Aorta (tissue), 5 donors: ENCODE measurements at regions not wholly inside any gene's neighbourhood (a gene's known extent, or its start where the extent isn't known, plus 50 kb on each side); places are given as distances from the start of the nearest gene placed in this dataset.

Experiments used
- ATAC-seq: fragments of 200-7000 bp; cut with Tn5 transposase; one replicate; pipeline ENCODE4 v1.9.1; 2022; ENCODE audit warnings: moderate library complexity; ENCODE audit not compliant: low FRiP score
- DNase-seq, 2 donors: peaks; one replicate each; pipeline ENCODE4 v3.0.0-alpha.2; 2020
- H3K27ac ChIP-seq, 2 donors: one replicate each; pipeline ENCODE4 v1.5.1; 2013; ENCODE audit warnings: low read length in 2 of 2, mild to moderate bottlenecking in 2 of 2, moderate library complexity in 2 of 2, control low read depth in 1 of 2, inconsistent platforms in 1 of 2, low read depth in 1 of 2
- H3K27me3 ChIP-seq, 2 donors: one replicate each; pipeline ENCODE4 v1.6.1; 2013; ENCODE audit warnings: control low read depth in 1 of 2, low read length in 1 of 2, mild to moderate bottlenecking in 1 of 2, moderate library complexity in 1 of 2; ENCODE audit not compliant: insufficient read depth in 2 of 2, control insufficient read depth in 1 of 2
- H3K36me3 ChIP-seq, 2 donors: one replicate each; pipeline ENCODE4 v1.6.1; 2013; ENCODE audit warnings: control low read depth in 1 of 2, low read length in 1 of 2, mild to moderate bottlenecking in 1 of 2; ENCODE audit not compliant: insufficient read depth in 2 of 2, control insufficient read depth in 1 of 2
- H3K4me1 ChIP-seq, 2 donors: one replicate each; pipeline ENCODE4 v1.6.1; 2013; ENCODE audit warnings: low read length in 2 of 2, control low read depth in 1 of 2, mild to moderate bottlenecking in 1 of 2, moderate library complexity in 1 of 2; ENCODE audit not compliant: insufficient read depth in 2 of 2, control insufficient read depth in 1 of 2
- H3K4me3 ChIP-seq, 2 donors: one replicate each; pipeline ENCODE4 v1.5.1; 2013; ENCODE audit warnings: low read length in 2 of 2, control low read depth in 1 of 2, mild to moderate bottlenecking in 1 of 2
- H3K9me3 ChIP-seq: one replicate; pipeline ENCODE4 v1.6.1; 2013; ENCODE audit warnings: mild to moderate bottlenecking, low read length; ENCODE audit not compliant: control insufficient read depth
- WGBS, 2 donors: extraction: QIAGEN DNeasy Blood & Tissue Kit; methylation state at CpG; one replicate each; pipeline ENCODE4 v1.1.7; 2013; 5-methylcytosine and 5-hydroxymethylcytosine counted together
- intact Hi-C, 2 donors: fragments of 100-400 bp; cut with DNase I; formaldehyde crosslinking; loops; one replicate each; pipeline versions ENCODE4 v1.14.2 to v1.15.0; 2022
- donor health status: healthy with polysubstance abuse.
- donor health status: Bipolar disorder and iron deficiency.
- donor health status: DM: no; HTN: no; CAD: no.
- donor health status: DM: no; HTN: no; CAD: no.
- donor health status: DM: yes; HTN: yes; CAD: no.

DNA sequence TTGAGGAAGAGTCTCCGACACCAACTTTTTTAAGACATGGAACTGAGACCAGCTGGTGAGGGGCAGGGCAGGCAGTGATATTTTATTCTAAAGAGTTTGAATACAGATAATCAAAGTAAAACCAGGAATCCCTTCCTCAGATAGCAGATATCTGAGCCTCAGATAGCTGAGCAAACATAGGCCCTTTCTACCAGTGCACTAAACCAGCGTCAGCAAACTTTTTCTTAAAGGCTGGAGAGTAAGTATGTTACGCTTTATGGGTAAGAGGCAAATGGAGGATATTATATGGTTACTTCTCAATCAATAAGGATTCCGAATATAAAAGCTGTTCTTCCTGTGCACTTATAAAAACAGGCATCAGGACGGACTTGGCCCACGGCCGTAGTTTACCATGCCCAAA is 73.9 kb downstream of the WNT5A start:
- Histone ChIP-seq H3K27ac (no peak overlapping the region), H3K9me3 (no peaks in the 10 kb centered on the region), H3K4me1 (no peaks in the 10 kb centered on the region), H3K27me3 (no peaks in the 10 kb centered on the region), H3K36me3 (no peaks in the 10 kb centered on the region), H3K4me3 (no peak overlapping the region)
- DNase-seq (no peak), ATAC-seq (no peak)
- intact Hi-C loops: no loop called here
- WGBS, 2 donors: 36 to 73% methylated on average over 7 of the region's 7 CpGs

DNA sequence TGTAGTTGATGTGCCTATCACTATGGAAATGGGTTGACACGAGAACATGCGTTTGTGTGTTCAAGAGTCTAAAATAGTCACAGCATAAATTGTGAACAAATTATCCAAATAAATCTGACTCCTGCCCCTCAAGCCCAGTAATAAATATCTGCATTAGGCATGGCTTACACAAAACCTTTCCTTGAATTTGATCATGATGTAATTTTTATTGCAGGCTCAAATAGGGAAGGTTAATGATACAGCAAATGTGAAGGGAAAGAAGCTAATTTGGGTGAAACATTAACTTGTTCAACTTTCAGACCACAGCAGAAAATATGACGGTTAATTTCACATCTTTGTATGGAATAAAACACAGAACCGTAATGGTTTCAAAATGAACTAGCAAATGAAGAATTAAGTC is 74.6 kb downstream of the WNT5A start:
- no peak for DNase-seq
- Histone ChIP-seq H3K27me3 (peaks cover 0 to 2% of the 10 kb centered on the region in 2 donors), H3K27ac (no peak overlapping the region), H3K36me3 (no peaks in the 10 kb centered on the region), H3K4me1 (no peaks in the 10 kb centered on the region), H3K4me3 (no peak overlapping the region), H3K9me3 (peaks cover 2% of the 10 kb centered on the region)
- intact Hi-C loops: no loop called here
- ATAC-seq: no peak
- WGBS, 2 donors: 31 to 53% methylated on average over 4 of the region's 4 CpGs

DNA sequence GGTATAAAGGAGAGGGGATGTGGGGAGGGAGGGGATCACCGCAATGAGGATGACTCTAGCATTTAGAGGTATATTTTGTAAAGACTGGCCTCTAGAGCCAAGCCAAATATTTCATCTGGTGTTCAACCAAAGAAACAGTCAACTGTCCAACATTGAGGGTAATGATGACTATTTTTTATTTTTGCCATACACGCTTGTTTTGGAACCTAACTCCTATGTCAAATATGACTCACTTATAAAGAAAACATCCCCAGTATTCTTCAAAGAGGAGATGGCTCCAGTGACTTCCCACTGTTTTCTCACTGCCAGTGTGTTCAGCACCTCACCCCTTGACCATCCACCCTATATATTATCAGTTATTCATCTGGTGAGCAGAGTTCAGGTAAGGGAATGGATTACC is 77.3 kb downstream of the WNT5A start:
- intact Hi-C loops: no loop called here
- Histone ChIP-seq H3K36me3 (no peaks in the 10 kb centered on the region), H3K27ac (no peak overlapping the region), H3K9me3 (peaks cover 3% of the 10 kb centered on the region), H3K4me1 (no peaks in the 10 kb centered on the region), H3K4me3 (no peak overlapping the region), H3K27me3 (peaks cover 0 to 2% of the 10 kb centered on the region in 2 donors)
- 27 to 38% methylated on average over 2 of the region's 2 CpGs for WGBS, 2 donors
- ATAC-seq (no peak), DNase-seq (no peak)

DNA sequence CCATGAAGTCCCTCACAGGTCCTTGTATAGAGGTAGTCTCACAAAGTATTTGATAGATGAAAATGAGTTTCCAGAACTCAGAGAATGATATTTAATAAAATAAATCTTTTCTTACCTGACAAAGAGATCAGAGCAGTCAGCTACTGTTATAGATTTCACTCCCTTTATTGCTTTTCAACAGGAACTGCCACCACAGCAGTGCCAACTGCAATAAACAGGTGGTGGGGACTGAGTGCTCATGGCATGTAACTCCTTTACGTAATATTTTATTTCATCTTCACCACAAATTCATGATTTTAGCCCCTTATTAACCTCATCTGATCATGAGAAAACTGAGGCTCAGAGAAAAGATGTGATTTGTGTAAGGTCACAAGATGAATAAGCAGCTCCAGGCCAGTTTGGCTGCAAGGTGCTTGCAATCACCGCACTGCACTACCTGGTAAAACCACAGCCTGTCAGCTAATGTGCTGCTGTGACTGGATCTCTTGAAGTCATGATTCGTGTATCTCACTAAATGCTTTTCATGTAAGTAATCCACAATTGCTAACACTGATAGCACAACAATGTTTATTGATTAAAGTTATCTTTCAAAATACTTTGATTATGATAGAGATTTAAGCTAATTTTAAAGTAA is 78.8 kb downstream of the WNT5A start:
- Histone ChIP-seq H3K9me3 (peaks cover 3% of the 10 kb centered on the region), H3K27ac (no peak overlapping the region), H3K4me3 (no peak overlapping the region), H3K4me1 (no peaks in the 10 kb centered on the region), H3K27me3 (peaks cover 0 to 2% of the 10 kb centered on the region in 2 donors), H3K36me3 (no peaks in the 10 kb centered on the region)
- WGBS, 2 donors: 86 to 88% methylated on average over 3 of the region's 3 CpGs
- no peak for ATAC-seq
- DNase-seq: no peak
- intact Hi-C loops: no loop called here

DNA sequence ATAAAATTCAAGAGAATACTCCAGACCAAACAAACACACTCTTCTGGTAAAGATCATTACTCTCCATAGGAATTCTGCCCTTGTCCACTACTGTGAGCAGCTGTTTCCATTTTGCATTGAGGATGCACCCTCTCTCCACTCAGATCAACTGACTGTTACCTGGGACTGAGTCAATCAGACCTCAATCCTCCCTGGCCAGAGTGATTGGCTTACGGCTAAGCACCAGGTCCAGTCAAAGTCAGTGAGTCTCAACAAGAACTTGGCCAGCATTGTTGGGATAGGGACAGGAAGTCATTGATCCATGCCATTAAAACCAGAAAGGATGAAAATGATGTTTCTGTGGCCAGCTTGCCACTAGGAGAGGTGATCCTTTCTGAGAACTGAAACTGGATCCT is 79.7 kb downstream of the WNT5A start:
- no peaks in the 10 kb centered on the region for H3K4me1 ChIP-seq
- WGBS, 2 donors: 98 to 100% methylated on average over 1 of the region's 1 CpG
- H3K27ac ChIP-seq: no peak overlapping the region
- intact Hi-C loops: no loop called here
- H3K27me3 ChIP-seq: peaks cover 0 to 2% of the 10 kb centered on the region in 2 donors
- H3K9me3 ChIP-seq: peaks cover 3% of the 10 kb centered on the region
- DNase-seq (no peak), ATAC-seq (no peak)
- H3K4me3 ChIP-seq: no peak overlapping the region
- no peaks in the 10 kb centered on the region for H3K36me3 ChIP-seq

DNA sequence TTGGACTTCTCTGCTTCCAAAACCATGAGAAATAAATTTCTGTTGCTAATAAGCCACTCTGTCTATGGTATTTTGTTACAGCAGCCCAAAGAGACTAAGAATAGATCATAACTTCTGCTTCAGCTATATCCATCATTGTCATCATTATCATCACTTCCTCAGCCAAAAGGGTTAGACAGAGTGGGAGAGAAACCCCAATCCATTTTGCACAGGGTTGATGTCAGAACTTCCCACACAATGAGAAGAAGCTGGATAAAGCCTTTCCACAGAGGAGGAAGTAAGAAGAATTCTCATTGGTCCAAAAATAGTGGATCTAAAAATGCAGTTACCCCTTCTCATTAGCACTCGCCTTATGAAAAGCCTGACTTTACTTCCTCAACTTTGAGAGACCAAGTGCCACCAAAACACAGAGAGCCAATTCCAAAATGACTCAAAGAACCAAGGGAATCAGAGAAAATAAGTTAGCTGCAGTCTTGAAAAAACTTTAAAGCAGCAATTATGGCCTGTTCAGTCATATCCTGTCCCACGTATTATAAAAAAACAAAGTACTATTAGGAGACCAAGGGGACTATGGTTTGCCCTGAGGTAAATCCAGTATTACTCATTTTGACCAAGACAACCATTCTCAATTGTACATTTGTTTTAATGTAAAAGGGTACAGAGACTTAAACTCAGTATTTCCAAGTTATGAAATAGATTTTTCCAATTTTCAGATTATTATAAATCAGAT is 80.2 kb downstream of the WNT5A start:
- Histone ChIP-seq H3K9me3 (peaks cover 3% of the 10 kb centered on the region), H3K4me3 (no peak overlapping the region), H3K27ac (no peak overlapping the region), H3K36me3 (no peaks in the 10 kb centered on the region), H3K27me3 (peaks cover 0 to 2% of the 10 kb centered on the region in 2 donors), H3K4me1 (no peaks in the 10 kb centered on the region)
- intact Hi-C loops: no loop called here
- ATAC-seq (no peak), DNase-seq (no peak)
- 39 to 41% methylated on average over 2 of the region's 2 CpGs for WGBS, 2 donors

DNA sequence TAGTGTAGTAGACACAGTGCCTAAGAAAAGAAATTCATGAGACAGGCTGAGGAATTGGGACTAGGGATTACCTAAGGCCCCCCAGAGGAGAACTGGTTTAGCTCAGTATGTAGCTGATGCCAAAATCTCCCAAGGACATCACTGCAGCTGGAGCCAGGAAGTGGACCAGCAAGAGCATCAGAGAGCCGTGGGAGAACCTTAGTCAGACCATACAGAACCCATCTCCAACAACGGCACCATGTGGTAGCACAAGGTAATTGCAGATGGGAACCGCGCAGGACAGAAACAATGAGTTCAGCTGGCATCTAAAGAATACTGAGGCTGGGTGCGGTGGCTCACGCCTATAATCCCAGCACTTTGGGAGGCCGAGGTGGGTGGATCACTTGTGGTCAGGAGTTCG is 81.7 kb downstream of the WNT5A start:
- H3K4me1 ChIP-seq: no peaks in the 10 kb centered on the region
- intact Hi-C loops: no loop called here
- no peak overlapping the region for H3K27ac ChIP-seq
- H3K9me3 ChIP-seq: peaks cover 3% of the 10 kb centered on the region
- no peak overlapping the region for H3K4me3 ChIP-seq
- H3K36me3 ChIP-seq: no peaks in the 10 kb centered on the region
- DNase-seq (no peak), ATAC-seq (no peak)
- WGBS, 2 donors: 38 to 40% methylated on average over 8 of the region's 8 CpGs
- H3K27me3 ChIP-seq: peaks cover 0 to 2% of the 10 kb centered on the region in 2 donors

DNA sequence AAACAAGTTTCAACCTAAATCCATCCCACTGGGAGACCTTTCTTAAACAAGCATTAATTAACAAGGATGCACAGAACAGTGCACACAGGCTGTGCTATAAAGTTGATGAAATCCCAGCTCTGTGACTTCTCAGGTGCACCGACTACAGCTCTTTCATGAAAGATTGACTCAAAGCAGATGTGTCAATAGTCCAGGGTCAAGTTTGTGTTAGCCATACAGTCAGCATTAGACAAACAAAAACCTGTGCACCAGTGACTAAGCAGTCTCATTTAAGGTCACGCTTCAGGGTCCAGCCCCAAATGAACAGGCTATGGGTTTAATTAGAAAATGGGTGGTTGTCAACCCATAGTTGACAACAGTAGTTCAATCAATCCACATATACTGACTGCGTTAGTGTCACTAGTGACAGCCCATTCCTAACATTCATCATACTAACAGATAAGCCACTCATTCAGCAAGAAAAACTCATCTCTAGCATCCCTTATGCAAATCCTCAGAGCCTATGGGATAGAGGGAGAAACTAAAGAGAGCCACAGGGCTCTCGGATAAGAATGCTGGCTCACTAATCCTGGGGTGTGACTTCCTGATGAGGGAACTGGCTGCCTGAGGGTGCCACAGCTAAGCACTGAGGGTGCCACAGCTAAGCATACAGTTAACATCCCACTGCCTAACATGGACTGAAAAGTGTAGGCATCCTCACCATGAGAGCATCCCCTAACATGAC is 84.1 kb downstream of the WNT5A start:
- H3K36me3 ChIP-seq: no peaks in the 10 kb centered on the region
- DNase-seq (no peak), ATAC-seq (no peak)
- no peaks in the 10 kb centered on the region for H3K4me1 ChIP-seq
- intact Hi-C loops: no loop called here
- no peak overlapping the region for H3K4me3 ChIP-seq
- peaks cover 3% of the 10 kb centered on the region for H3K9me3 ChIP-seq
- H3K27me3 ChIP-seq: peaks cover 0 to 2% of the 10 kb centered on the region in 2 donors
- WGBS, 2 donors: 44% methylated on average over 4 of the region's 4 CpGs
- H3K27ac ChIP-seq: no peak overlapping the region

DNA sequence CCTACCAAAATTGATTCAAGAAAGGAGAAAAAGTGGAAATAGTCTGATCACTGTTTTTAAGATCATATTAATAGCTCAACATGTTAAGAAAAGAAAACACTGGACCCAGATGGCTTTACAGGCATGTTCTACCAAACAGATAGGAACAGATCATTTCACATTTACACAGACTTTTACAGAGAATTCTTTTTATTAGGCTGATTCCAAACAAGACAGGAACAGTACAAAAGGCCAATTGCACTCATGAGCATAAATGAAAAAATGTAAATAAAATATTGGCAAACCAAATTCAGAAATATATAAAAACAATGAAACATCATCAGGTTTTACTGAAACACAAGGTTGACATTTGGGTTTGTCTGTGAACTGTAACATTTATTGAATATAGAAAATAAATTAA is 106.5 kb downstream of the WNT5A start:
- Histone ChIP-seq H3K9me3 (no peaks in the 10 kb centered on the region), H3K36me3 (no peaks in the 10 kb centered on the region), H3K27ac (no peak overlapping the region), H3K4me3 (no peak overlapping the region), H3K27me3 (no peaks in the 10 kb centered on the region), H3K4me1 (no peaks in the 10 kb centered on the region)
- ATAC-seq (no peak), DNase-seq (no peak)
- intact Hi-C loops: no loop called here
